ENCODE measurements at regions not wholly inside any gene's neighbourhood (a gene's known extent, or its start where the extent isn't known, plus 50 kb on each side); places are given as distances from the start of the nearest gene placed in this dataset.

DNA sequence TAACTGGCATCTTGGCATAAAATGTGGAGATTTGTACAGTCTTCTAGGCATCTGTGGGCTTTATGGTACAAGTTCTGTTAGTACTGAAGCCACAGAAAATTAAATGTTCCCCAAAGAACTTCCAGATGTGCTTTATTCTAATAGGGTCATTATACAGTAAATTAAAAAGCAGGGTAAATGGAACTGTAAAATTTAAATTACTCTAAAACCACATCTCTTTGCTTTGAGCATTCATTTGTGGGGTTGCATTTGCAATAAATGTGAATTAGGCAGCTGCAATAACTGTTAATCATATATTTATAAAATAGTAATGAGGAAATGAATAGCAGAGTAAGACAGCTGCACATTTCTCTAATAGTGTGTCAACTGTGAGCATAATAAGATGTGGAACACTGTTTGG, 151.5 kb downstream of the BUB3 start:
- FAIRE-seq = no peak
- no peak for DNase-seq (ENCODE audit: low spot score in 2 of 2)

DNA sequence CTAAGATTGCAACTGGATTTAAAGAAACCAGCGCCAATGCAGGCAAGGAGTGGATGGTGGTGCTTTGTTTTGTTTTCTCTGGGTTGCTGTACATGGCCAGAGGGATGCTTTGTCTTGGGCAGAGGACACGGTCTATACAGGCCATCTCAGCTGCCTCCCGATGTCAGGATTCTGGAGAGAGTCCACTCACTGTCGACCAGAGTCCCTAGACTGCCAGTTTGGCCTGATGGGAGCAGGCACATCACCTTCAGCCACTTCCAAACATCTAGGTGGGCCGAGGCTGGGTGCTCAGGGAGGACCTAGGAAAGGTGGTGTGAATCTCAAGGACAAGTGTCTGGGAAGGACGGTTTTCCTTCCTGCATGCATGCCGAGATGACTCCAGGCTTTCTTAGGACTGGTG, 152.1 kb downstream of the BUB3 start:
- DNase-seq (ENCODE audit: low spot score in 2 of 2) (no peak), FAIRE-seq (no peak)

GRCh38 chr10:123309731-123310130, 155.5 kb downstream of the BUB3 start:
- DNase-seq (ENCODE audit: low spot score in 2 of 2) = no peak
- no peak for FAIRE-seq

- no peak for FAIRE-seq
- no peak for DNase-seq (ENCODE audit: low spot score in 2 of 2)
Measured at GRCh38 chr10:123316776-123317175, 162.6 kb downstream of the BUB3 start.

DNA sequence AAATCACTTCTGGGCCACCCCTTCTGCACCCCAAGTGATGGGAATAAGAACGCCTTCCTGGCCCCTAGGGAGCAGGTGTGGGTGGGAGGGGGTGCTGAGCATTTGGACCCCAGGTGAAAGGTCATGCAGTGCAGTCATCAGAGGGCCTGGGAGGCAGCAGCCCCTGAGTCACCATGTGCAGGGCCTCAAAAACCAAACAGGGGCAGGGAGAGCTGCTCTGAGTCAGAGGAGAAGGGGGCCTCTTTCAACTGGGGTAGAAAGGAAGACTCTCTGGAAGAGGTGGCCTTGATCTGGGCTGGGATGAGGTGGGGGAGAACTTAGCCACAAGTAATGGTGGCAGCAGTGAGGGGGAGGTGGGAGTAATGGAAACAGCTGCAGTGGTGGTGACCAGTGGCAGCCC, 164.3 kb downstream of the BUB3 start:
- FAIRE-seq = no peak
- no peak for DNase-seq (ENCODE audit: low spot score in 2 of 2)

DNA sequence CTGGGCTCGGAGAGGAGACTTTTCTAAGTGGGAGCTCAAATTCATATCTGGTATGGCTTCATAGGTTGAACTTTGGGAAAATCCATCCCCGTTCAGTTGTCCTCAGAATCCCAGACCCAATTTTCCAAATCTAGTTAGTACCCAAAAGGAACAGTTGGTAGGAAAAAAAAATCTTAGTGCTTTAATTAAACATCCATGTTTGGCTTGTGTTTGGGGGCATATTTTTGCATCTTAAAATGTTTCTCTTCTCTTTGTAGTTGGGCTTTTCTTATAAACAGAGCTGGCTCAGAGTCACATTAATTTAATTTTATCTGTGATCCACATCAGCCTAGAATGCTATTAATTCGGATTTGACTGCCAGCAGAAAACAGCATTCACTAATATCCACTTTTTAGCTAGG, 165.9 kb downstream of the BUB3 start:
- no peak for FAIRE-seq
- DNase-seq (ENCODE audit: low spot score in 2 of 2) = no peak

DNA sequence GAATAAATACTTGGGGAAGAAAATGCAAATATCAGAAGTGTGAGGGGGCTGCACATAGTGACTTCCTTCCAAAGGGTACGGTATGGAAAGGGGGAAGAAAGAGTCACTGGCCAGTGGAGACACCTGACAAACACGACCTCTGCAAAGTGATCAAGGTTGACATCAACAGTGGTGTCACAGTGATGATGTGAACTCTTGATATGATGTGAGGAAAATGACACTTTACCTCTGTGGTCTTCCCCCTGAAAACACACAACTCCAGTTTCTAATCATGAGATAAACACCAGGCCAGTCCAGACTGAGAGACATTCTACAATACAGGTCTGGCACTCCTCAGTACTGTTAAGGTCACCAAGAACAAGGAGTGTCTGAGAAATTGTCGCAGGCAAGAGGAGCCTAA, 169.7 kb downstream of the BUB3 start:
- DNase-seq (ENCODE audit: low spot score in 2 of 2) (no peak), FAIRE-seq (no peak)

GRCh38 chr10:123325663-123326190, 171.5 kb downstream of the BUB3 start:
- no peak for DNase-seq (ENCODE audit: low spot score in 2 of 2)
- no peak for FAIRE-seq

GRCh38 chr10:123326674-123327073, 172.5 kb downstream of the BUB3 start:
- FAIRE-seq (no peak), DNase-seq (ENCODE audit: low spot score in 2 of 2) (no peak)

GRCh38 chr10:123327450-123327849, 173.2 kb downstream of the BUB3 start:
- no peak for DNase-seq (ENCODE audit: low spot score in 2 of 2)
- no peak for FAIRE-seq

GRCh38 chr10:123327896-123328295, 173.7 kb downstream of the BUB3 start:
- no peak for DNase-seq (ENCODE audit: low spot score in 2 of 2)
- no peak for FAIRE-seq

- no peak for DNase-seq (ENCODE audit: low spot score in 2 of 2)
- FAIRE-seq = no peak
Measured at GRCh38 chr10:123331438-123331837, 177.2 kb downstream of the BUB3 start.

DNA sequence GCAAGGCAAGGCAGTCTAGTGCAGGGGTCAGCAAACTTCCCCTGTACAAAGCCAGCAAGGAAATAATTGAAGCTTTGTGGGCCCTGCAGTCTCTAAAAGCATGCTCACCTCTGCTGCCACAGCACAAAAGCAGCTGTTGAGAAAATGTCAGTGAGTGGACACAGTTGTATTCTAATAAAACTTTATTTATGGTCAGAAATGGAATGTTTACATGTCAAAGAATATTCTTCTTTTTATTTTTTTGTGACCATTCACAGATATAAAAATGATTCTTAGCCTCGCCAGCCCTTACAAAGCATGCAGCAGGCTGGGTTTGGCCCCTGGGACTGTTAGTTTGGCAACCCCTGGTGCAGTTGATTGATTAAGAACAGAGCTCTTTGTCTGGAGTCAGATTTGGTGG, 192.4 kb downstream of the BUB3 start:
- no peak for FAIRE-seq

DNA sequence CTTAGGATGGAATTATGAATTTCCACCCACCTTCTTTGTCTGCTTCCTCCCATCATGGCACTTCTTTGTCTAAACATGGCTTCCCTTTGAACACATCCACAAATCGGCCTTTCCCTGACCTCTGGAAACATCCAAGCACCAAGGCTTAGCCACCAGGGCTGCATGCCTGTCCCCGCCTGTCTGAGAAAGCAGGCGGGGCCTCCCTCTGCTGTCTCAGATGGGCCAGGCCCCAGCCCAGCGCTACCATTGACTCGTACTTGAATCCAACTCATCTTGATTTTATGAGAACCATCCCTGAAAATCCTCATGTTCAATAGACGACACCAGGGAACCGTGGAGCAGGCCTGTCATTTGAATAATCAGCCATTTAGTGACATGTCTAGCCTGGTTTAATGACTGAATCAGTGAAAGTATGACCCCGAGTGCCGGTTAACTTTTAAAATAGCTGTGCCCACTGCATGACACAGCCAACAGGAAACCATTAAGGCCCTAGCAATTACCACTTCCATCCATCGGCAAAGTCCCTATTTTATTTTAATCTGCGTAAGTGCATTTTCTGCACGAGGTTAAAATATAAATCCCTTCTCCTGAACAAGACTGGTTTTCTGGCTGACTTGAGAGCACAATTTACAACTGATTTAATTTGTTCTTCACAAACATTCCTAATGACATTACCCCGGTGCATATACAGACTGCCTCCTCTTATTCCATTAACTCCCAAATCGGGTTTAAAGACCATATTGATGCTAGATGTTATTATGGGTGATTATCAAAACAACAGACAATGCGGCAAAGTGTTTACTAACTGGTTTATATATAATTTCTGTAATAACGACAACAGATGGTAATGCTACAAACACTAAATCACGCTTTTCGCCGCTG, 194.7 kb downstream of the BUB3 start:
- FAIRE-seq (no peak), DNase-seq (ENCODE audit: low spot score in 2 of 2) (no peak)

More for the DNA sequence above, 192.4 kb downstream of the BUB3 start:
- no peak for DNase-seq (ENCODE audit: low spot score in 2 of 2)

DNA sequence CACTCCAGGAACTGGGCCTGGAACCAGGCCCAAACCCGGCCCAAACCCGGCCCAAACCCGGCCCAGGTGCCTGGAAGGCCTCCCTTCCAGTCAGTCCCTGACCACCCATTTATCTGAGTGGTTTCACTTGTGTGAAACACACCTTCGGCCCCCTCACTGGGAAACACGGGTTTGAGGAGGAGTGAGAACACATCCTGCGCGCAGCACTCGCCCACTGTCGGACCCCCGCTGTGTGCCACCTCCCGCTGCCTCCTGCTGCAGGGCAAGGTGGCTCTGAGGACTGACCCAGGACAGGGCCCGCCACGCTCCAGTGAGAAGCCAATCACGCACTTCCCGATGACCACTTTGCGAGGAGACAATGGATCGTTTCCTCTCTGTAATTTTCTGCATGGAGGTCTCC, 197.5 kb downstream of the BUB3 start:
- FAIRE-seq = no peak

DNA sequence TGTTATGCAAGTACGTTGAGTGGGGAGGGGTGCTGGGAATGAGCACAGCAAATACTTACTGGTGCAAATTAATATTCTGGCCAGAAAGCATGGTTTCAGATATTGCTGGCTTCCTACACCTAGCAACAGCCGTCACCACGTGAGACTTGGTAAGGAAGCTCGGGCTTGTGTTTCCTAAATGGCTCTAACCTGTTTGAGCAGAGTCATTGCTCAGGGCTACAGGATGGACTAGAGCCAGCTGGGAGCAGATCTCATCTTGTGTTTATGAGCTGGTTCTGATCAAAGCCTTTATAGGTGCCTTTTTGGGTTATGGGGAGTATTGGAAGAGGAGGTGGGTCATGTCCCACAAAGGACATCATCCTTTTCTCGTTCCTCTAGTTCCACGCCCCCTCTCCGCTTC, 200.3 kb downstream of the BUB3 start:
- DNase-seq (ENCODE audit: low spot score in 2 of 2) (no peak), FAIRE-seq (no peak)

More for the DNA sequence above, 197.5 kb downstream of the BUB3 start:
- DNase-seq (ENCODE audit: low spot score in 2 of 2) = no peak

GRCh38 chr10:123355748-123356481, 201.7 kb downstream of the BUB3 start:
- DNase-seq (ENCODE audit: low spot score in 2 of 2) (no peak), FAIRE-seq (no peak)

DNA sequence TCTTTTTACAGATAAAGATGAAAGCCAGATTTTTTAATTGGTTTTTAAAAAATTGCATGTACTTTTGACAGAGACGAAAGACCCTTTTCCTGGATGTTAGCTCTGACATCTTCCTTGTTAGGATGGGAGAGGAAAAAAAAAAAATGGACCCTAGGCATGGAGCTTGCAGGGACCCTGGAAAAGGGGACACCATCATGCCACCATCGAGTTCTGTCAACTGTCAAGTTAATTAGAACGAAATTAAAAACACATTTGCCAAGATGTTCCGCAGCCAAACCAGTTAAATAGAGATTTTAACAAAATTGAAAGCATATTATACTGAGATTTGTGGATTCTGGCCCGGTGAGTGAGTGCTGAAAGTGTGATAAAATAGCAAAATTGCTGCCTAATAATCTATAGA, 202.6 kb downstream of the BUB3 start:
- DNase-seq (ENCODE audit: low spot score in 2 of 2) = no peak
- FAIRE-seq = no peak

DNA sequence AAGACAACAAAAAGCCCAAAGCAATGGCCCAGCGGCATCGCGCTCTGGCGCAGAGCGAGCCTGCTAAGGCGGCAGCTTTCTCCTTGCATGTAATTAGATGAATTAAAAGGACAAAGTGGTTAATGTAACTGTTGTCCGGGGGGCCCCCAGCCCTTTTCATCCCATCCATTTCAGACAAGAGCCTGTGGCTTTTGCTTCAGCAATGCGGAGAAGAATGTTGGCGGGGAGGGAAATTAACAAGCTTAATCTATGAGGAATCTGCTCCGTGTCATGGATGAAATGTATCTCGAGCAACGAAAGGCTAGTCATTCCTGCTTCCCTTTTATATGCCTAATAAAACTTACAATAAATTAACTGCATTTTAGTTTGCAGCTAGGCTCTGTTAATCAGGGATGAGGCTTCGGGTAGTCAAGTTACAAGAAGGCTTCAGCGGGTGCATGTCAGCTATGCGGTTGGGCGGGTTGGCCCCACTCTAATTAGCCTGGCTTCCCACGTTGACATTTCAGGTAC, 203.3 kb downstream of the BUB3 start:
- DNase-seq (ENCODE audit: low spot score in 2 of 2) (no peak), FAIRE-seq (no peak)

DNA sequence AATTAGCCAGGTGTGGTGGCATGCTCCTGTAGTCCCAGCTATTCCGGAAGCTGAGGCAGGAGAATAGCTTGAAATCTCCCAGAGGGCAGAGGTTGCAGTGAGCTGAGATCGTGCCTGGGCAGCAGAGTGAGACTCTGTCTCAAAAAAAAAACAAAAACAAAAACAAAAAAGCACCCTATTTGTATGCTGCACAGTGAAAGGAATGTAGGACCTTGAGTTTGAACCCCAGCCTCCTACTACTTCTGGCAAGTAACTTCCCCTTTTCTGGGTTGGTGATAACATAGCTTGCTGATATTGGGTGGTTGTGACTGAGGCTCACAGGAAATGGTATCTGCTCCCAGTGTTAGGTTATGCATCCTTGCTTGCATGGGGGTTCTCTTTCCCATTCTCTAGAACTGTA, 205.3 kb downstream of the BUB3 start:
- no peak for FAIRE-seq
- no peak for DNase-seq (ENCODE audit: low spot score in 2 of 2)

DNA sequence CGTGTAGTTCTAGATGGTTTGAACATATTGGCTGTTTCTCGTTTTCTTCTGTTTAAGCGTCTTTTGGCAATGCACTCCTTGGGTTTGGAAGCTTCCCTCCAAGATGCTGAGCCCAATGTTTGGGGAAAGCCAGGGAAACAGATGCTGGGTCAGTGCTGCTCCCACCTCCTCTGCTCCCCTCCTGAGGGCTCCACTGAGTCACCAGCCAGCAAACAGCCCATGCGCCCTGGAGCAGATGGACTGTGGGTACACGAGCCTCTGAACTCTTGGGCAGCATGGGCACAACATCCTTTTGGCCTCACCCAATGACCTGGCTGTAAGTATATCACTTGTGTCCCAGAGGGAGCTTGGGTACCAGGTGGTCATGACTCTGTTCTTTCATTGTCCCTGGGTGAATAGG, 207.6 kb downstream of the BUB3 start:
- DNase-seq (ENCODE audit: low spot score in 2 of 2) (no peak), FAIRE-seq (no peak)

All from frontal cortex (tissue), 3 donors.